Fibroblast of lung (primary cell): ENCODE measurements at regions not wholly inside any gene's neighbourhood (a gene's known extent, or its start where the extent isn't known, plus 50 kb on each side); places are given as distances from the start of the nearest gene placed in this dataset.

Experiments used
- EZH2 ChIP-seq: IDR thresholded peaks from 2 replicates; pipeline ENCODE4 v1.5.1; 2012; ENCODE audit warnings: low read length, control low read depth, mild to moderate bottlenecking; ENCODE audit errors: missing control alignments
- TF ChIP-seq, protein P1 (sequence below), 2 donors: IDR thresholded peaks in 1 of 2; conservative IDR thresholded peaks in 1 of 2; 1 replicate in 1 of 2; 2 replicates in 1 of 2; pipeline ENCODE4 v1.5.1; 2011 to 2012; ENCODE audit warnings: low read length in 2 of 2, control low read depth in 1 of 2, inconsistent platforms in 1 of 2, low read depth in 1 of 2, mild to moderate bottlenecking in 1 of 2

DNA sequence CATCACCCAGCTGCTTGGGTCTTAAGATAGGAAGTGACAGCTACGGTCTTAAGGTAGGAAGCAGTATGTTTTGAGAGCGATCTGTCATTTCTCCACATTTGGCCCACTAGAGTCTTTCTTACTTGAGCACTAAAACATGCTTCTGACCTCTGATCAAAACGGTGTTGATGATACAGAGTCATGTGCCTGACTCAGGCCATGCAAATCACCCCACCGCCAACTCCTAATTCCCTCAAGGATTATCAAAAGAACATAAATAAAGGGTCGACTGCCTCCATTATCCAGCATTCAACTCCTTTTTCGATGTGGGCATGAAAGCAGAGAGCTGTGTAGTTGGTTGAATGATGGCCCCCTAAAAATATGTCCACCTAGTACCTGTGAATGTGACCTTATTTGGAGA, 201.7 kb upstream of the PROK2 start:
- no peak for TF ChIP-seq EZH2
- TF ChIP-seq, protein P1, sequence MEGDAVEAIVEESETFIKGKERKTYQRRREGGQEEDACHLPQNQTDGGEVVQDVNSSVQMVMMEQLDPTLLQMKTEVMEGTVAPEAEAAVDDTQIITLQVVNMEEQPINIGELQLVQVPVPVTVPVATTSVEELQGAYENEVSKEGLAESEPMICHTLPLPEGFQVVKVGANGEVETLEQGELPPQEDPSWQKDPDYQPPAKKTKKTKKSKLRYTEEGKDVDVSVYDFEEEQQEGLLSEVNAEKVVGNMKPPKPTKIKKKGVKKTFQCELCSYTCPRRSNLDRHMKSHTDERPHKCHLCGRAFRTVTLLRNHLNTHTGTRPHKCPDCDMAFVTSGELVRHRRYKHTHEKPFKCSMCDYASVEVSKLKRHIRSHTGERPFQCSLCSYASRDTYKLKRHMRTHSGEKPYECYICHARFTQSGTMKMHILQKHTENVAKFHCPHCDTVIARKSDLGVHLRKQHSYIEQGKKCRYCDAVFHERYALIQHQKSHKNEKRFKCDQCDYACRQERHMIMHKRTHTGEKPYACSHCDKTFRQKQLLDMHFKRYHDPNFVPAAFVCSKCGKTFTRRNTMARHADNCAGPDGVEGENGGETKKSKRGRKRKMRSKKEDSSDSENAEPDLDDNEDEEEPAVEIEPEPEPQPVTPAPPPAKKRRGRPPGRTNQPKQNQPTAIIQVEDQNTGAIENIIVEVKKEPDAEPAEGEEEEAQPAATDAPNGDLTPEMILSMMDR (conservative IDR thresholded peaks at IDR 0.05 in 1 of 2, IDR thresholded peaks at IDR 0.05 in 1 of 2; ENCODE audit: low read depth in 1 of 2, low read length in 2 of 2): no peak
